Cardiac fibroblast (primary cell): ENCODE measurements at regions not wholly inside any gene's neighbourhood (a gene's known extent, or its start where the extent isn't known, plus 50 kb on each side); places are given as distances from the start of the nearest gene placed in this dataset.
A peak's percentile ranks its signal among the peaks of the same experiment; 100 is the strongest.

Experiments
- DNase-seq, 2 donors: peaks; one replicate each; pipeline versions ENCODE4 v3.0.0 to v3.0.0-alpha.2; 2010; ENCODE audit warnings: low read depth in 2 of 2
- H3K4me3 ChIP-seq, 2 donors: replicated peaks in 1 of 2; 1 replicate in 1 of 2; 2 replicates in 1 of 2; pipeline ENCODE4 v1.5.1; 2011; ENCODE audit warnings: low read depth in 2 of 2, low read length in 2 of 2, mild to moderate bottlenecking in 2 of 2, moderate library complexity in 1 of 2
- CTCF ChIP-seq: IDR thresholded peaks from one replicate; pipeline ENCODE4 v1.5.1; 2011; ENCODE audit warnings: low read depth, mild to moderate bottlenecking, low read length, inconsistent platforms

- H3K4me3 ChIP-seq = no peak overlapping the region
- no peak for DNase-seq
- no peak for TF ChIP-seq CTCF
Observed at GRCh38 chr10:33754052-33754451, 419.6 kb upstream of the NRP1 start.

DNA sequence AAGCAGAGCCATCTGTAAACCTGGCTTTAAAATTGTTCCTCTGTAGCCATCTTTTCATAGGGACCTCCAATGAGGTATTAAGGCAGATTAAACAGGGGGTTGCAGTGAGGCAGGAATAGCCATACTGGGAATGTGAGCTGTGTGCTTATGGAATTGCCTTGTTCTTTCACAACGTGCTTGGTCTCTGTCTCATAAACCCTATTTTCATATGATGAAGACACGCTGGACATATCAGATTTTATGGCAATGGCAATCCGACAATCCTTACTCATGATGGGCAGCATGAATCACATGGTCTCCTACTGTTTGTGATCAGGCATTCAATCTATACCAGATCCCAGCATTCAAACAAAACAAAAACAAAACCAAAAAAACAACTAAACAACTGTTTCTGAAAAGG is 418.9 kb upstream of the NRP1 start:
- TF ChIP-seq CTCF = no peak
- no peak for DNase-seq
- no peak overlapping the region for H3K4me3 ChIP-seq

GRCh38 chr10:33749790-33750189 is 415.3 kb upstream of the NRP1 start:
- no peak overlapping the region for H3K4me3 ChIP-seq
- no peak for DNase-seq
- TF ChIP-seq CTCF = no peak

DNA sequence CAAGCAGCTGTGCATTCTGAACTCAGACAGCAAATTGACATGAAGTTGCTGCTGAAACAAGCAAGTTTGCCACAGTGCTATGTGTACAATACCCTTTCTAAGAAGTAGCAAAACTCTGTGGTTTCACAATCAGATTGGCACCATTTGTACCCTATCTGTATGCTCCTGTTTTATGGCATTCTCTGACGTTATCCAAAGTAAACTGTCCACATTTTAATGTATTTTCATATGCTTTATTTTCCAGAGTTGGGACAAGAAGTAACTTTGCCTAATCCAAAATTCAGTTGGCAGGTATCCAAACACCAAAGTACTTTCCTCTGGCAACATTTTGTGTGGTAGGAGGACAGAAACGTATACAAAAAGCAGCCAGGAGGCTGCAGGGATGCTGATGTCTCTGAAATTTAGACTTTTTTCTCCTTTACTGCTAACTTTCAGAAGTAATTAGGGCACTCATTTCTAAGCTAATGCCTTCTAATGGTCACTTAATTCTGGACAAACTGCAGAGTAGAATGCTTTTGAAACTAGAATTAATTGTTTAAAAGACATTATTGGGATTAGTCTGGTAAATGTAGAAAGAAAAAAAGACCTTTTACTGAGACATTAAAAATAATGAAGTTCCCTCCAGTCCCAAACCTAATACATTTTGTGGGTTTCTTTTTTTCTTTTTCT is 414.7 kb upstream of the NRP1 start:
- DNase-seq = peak; percentile 16 to 56
- no peak overlapping the region for H3K4me3 ChIP-seq
- no peak for TF ChIP-seq CTCF

- TF ChIP-seq CTCF = no peak
- no peak overlapping the region for H3K4me3 ChIP-seq
- DNase-seq = peak; percentile 21 to 70
Observed at GRCh38 chr10:33746836-33747268, 412.4 kb upstream of the NRP1 start.

GRCh38 chr10:33746186-33746585 is 411.7 kb upstream of the NRP1 start:
- no peak for TF ChIP-seq CTCF
- DNase-seq = no peak
- H3K4me3 ChIP-seq = no peak overlapping the region

- H3K4me3 ChIP-seq = no peak overlapping the region
- DNase-seq = no peak
- TF ChIP-seq CTCF = no peak
Observed at GRCh38 chr10:33743429-33743857, 409.0 kb upstream of the NRP1 start.
